ENCODE measurements at regions not wholly inside any gene's neighbourhood (a gene's known extent, or its start where the extent isn't known, plus 50 kb on each side); places are given as distances from the start of the nearest gene placed in this dataset.

DNA sequence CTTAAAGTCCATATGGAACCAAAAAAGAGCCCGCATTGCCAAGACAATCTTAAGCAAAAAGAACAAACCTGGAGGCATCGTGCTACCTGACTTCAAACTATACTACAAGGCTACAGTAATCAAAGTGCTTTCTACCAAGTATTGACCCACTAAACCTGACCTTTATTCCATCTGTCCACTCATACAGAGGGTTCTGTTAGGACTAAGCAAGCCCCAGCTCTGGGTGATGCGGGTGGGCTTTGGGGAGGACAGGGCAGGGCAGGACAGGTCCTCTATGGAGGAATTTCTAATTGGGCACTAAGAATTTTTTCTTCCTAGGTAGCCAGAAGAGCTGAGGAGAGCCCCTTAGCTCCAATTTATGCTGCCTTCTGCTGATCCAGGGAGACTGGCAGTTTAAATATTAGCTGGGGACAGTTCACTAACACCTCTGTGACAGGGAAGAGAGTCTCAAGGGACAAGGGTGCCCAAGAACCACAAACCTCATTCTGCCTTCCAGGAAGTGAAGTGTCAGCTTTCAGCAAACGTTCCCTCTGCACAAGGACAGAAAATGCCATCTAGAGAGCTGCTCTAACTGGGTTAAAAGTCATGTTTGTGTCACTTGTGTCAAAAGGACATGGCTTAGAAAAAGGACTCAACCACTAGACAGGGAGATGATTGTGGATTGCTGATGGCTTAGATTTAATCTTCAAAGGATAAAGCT is 143.2 kb downstream of the KIT start:
- TF ChIP-seq, protein P1, sequence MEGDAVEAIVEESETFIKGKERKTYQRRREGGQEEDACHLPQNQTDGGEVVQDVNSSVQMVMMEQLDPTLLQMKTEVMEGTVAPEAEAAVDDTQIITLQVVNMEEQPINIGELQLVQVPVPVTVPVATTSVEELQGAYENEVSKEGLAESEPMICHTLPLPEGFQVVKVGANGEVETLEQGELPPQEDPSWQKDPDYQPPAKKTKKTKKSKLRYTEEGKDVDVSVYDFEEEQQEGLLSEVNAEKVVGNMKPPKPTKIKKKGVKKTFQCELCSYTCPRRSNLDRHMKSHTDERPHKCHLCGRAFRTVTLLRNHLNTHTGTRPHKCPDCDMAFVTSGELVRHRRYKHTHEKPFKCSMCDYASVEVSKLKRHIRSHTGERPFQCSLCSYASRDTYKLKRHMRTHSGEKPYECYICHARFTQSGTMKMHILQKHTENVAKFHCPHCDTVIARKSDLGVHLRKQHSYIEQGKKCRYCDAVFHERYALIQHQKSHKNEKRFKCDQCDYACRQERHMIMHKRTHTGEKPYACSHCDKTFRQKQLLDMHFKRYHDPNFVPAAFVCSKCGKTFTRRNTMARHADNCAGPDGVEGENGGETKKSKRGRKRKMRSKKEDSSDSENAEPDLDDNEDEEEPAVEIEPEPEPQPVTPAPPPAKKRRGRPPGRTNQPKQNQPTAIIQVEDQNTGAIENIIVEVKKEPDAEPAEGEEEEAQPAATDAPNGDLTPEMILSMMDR (IDR thresholded peaks at IDR 0.05; ENCODE audit: borderline replicate concordance, extremely low read depth, low read length, poor library complexity, severe bottlenecking), result no peak
- no peak for TF ChIP-seq EZH2 (IDR thresholded peaks at IDR 0.05; ENCODE audit: borderline replicate concordance, low read depth, low read length, severe bottlenecking)
